ENCODE measurements at regions not wholly inside any gene's neighbourhood (a gene's known extent, or its start where the extent isn't known, plus 50 kb on each side); places are given as distances from the start of the nearest gene placed in this dataset.

- Histone ChIP-seq H3K9me2 (no peaks in the 10 kb centered on the region), H3K4me2 (no peak overlapping the region), H3K9me3 (no peaks in the 10 kb centered on the region), H3K9ac (no peak overlapping the region), H3K4me1 (ENCODE audit: control insufficient read depth in 1 of 2, insufficient read depth in 2 of 2, low read depth in 1 of 2, low read length in 1 of 2) (no peaks in the 10 kb centered on the region), H3K27ac (ENCODE audit: low read depth in 2 of 2, low read length in 1 of 2) (no peak overlapping the region), H2AFZ (ENCODE audit: low read depth) (no peak overlapping the region), H3K79me2 (ENCODE audit: insufficient read depth) (no peaks in the 10 kb centered on the region), H3F3A (replicated peaks; ENCODE audit: insufficient read depth) (no peaks in the 10 kb centered on the region), H4K20me1 (ENCODE audit: insufficient read depth) (no peaks in the 10 kb centered on the region), H3K4me3 (ENCODE audit: low read depth in 2 of 2, low read length in 1 of 2) (no peak overlapping the region), H3K27me3 (ENCODE audit: insufficient read depth) (peaks cover 5% of the 10 kb centered on the region; the same call in 1 of the 2 replicates), H3K36me3 (replicated peaks in 1 of 2; ENCODE audit: control insufficient read depth in 1 of 2, insufficient read depth in 2 of 2, low read length in 1 of 2) (no peaks in the 10 kb centered on the region)
- ChIA-PET CTCF (no interaction called here), POLR2A (no interaction called here)
- no peak for DNase-seq
- 1% methylated on average over 3 of the region's 3 CpGs for WGBS (ENCODE audit: low lambda C conversion rate)
- TF ChIP-seq USF2 (IDR thresholded peaks at IDR 0.05; ENCODE audit: borderline replicate concordance, low read depth, low read length), result no peak
- TF ChIP-seq MXI1 (IDR thresholded peaks at IDR 0.05; ENCODE audit: low read depth, low read length), result no peak
- TF ChIP-seq NRF1 (IDR thresholded peaks at IDR 0.05; ENCODE audit: low read depth, low read length), result no peak
- TF ChIP-seq YY1 (IDR thresholded peaks at IDR 0.05; ENCODE audit: low read depth), result no peak
- TF ChIP-seq TCF12 (IDR thresholded peaks at IDR 0.05), result no peak
- no peak for TF ChIP-seq ELF1 (IDR thresholded peaks at IDR 0.05)
- no peak for TF ChIP-seq RAD21 (IDR thresholded peaks at IDR 0.05; ENCODE audit: low read length)
Observed at GRCh38 chr2:35857498-35857897, 498.1 kb upstream of the CRIM1 start.

GRCh38 chr2:35831385-35831784 is 524.2 kb upstream of the CRIM1 start:
- Histone ChIP-seq H3K4me3 (ENCODE audit: low read depth in 2 of 2, low read length in 1 of 2) (no peak overlapping the region), H3K4me1 (ENCODE audit: control insufficient read depth in 1 of 2, insufficient read depth in 2 of 2, low read depth in 1 of 2, low read length in 1 of 2) (no peaks in the 10 kb centered on the region), H3K36me3 (replicated peaks in 1 of 2; ENCODE audit: control insufficient read depth in 1 of 2, insufficient read depth in 2 of 2, low read length in 1 of 2) (no peaks in the 10 kb centered on the region), H3K9ac (no peak overlapping the region), H3F3A (replicated peaks; ENCODE audit: insufficient read depth) (no peaks in the 10 kb centered on the region), H3K27me3 (ENCODE audit: insufficient read depth) (no peaks in the 10 kb centered on the region), H2AFZ (ENCODE audit: low read depth) (no peak overlapping the region), H3K9me2 (no peaks in the 10 kb centered on the region), H4K20me1 (ENCODE audit: insufficient read depth) (no peaks in the 10 kb centered on the region), H3K79me2 (ENCODE audit: insufficient read depth) (no peaks in the 10 kb centered on the region), H3K4me2 (no peak overlapping the region), H3K27ac (ENCODE audit: low read depth in 2 of 2, low read length in 1 of 2) (no peak overlapping the region), H3K9me3 (no peaks in the 10 kb centered on the region)
- ChIA-PET POLR2A (no interaction called here), CTCF (no interaction called here)
- TF ChIP-seq SMC3 (IDR thresholded peaks at IDR 0.05; ENCODE audit: low read depth, low read length) (no peak), TEAD4 (IDR thresholded peaks at IDR 0.05; ENCODE audit: borderline replicate concordance, insufficient read depth) (no peak), FOXJ3 (CRISPR knock-in tag; IDR thresholded peaks at IDR 0.05) (no peak), ZBTB33 (IDR thresholded peaks at IDR 0.05; ENCODE audit: borderline replicate concordance, low read depth) (no peak), MAX (IDR thresholded peaks at IDR 0.05; ENCODE audit: low read depth) (no peak)
- no peak for DNase-seq

All from SK-N-SH (cell line).